AG09309 (cell line): ENCODE measurements at regions not wholly inside any gene's neighbourhood (a gene's known extent, or its start where the extent isn't known, plus 50 kb on each side); places are given as distances from the start of the nearest gene placed in this dataset.

ENCODE experiments used
- DNase-seq: peaks from one replicate; pipeline ENCODE4 v3.0.0-alpha.2; 2010; ENCODE audit warnings: low read depth
- H3K4me3 ChIP-seq: 2 replicates; pipeline ENCODE4 v1.5.1; 2011; ENCODE audit warnings: mild to moderate bottlenecking, low read depth, low read length, moderate library complexity; ENCODE audit not compliant: control insufficient read depth
- TF ChIP-seq, protein P1 (sequence below): IDR thresholded peaks from 2 replicates; pipeline ENCODE4 v1.5.1; 2011; ENCODE audit warnings: mild to moderate bottlenecking, low read depth, low read length, inconsistent platforms; ENCODE audit not compliant: insufficient read depth, control insufficient read depth; ENCODE audit errors: missing control alignments

DNA sequence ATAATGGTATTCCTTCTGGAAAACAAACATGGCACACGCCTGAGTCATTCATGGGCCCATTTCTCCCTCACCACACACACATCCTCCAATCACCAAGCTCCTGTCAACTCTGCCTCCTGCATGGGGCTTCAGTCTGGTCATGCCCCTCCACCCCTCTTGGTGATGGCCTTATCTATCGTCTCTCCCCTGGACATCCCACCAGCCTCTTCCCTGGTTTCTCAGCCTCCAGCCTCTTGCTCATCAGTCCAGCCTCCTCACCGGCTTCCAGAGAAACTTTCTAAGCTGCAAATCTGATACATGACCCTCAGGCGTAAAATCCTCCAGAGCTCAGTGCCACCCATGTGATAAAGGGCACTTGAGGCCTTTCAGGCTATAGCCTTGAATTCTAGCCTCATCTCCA, 243.9 kb downstream of the FOXD2 start:
- TF ChIP-seq, protein P1, sequence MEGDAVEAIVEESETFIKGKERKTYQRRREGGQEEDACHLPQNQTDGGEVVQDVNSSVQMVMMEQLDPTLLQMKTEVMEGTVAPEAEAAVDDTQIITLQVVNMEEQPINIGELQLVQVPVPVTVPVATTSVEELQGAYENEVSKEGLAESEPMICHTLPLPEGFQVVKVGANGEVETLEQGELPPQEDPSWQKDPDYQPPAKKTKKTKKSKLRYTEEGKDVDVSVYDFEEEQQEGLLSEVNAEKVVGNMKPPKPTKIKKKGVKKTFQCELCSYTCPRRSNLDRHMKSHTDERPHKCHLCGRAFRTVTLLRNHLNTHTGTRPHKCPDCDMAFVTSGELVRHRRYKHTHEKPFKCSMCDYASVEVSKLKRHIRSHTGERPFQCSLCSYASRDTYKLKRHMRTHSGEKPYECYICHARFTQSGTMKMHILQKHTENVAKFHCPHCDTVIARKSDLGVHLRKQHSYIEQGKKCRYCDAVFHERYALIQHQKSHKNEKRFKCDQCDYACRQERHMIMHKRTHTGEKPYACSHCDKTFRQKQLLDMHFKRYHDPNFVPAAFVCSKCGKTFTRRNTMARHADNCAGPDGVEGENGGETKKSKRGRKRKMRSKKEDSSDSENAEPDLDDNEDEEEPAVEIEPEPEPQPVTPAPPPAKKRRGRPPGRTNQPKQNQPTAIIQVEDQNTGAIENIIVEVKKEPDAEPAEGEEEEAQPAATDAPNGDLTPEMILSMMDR: no peak

DNA sequence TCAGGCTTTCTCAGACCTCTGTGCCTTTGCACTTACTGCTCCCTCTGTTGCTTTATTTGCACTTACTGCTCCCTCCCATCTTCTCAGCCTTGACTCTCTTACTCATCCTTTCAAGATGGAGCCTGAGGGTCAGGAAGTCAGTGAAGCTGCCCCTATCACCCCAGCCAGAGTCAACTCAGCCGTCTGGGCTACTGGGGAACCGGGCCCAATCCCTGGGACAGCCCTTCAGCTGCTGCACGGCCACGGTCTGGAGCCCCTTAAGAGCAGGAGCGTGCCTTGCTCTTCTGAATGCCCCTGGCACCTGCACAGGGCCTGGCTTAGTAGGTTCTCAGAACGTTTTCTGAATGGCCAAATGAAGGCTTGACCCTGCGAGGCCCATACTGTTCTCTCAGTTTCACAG, 244.4 kb downstream of the FOXD2 start:
- TF ChIP-seq, protein P1: no peak

More for the DNA sequence above, 243.9 kb downstream of the FOXD2 start:
- H3K4me3 ChIP-seq: no peak overlapping the region
- no peak for DNase-seq

DNA sequence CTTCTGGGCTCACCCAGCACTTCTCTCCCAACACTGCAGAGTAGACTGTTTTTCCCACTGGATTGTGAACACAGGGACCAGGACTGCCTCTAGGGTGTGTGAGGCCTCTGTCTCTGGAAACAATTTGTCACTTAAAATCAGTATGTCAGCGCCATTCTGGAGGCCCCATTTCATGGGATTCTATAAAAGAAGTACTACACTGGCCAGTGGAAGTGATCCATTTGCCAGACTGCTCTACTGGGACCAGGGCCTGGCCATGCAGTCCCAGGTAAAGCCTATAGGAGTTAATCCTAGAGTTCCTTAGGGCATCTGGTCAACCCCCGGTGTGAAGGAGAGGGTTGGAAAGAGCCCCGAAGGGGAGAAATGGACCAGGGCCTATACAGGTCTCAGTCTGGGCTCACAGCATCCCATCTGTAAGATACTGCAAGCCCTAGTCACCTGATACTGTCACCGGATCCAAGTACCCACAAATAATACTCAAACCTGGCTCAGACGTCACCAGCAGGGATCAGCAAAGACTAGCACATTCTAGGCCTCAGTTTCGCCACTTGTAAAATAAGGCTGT, 245.0 kb downstream of the FOXD2 start:
- no peak for DNase-seq
- TF ChIP-seq, protein P1: no peak
- H3K4me3 ChIP-seq: no peak overlapping the region

More for the DNA sequence above, 244.4 kb downstream of the FOXD2 start:
- DNase-seq: no peak
- H3K4me3 ChIP-seq: no peak overlapping the region

DNA sequence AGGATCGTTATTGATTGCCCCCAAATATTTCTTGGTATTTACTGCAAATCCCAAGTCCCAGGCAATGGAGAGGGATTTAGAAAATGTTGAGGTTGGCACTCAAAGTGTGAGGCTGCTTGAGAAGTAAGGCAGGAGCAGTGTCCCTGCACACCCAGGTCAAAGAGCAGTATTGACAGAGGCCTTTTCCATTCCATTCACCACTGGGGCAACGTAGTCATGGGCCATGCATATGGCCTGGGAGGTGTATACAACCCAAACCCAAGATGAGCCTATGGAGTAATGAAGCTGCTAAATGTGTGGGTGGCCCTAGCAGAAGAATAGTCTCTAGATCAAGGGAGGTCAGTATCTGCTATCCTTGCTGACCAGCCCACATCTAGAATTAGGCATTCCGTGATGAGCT, 245.6 kb downstream of the FOXD2 start:
- TF ChIP-seq, protein P1: no peak
- no peak for DNase-seq
- H3K4me3 ChIP-seq: no peak overlapping the region

DNA sequence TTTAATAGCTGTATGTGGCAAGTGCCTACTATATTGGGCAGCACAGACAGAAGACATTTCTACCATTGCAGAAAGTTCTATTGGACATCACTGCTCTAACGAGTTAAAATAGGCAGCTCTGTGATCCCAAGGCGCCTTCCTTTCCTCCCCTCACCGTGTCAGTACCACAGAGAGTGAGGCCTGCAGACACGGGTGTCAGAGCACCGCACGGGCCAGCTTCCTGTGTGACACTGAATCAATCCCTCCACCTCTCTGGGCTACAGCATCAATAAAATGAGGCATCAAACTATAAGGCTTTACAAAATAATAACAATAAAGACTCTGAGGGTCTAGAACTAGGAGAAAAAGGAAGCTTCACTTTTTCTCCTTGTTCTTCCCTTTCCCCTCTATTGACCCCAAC, 246.7 kb downstream of the FOXD2 start:
- no peak overlapping the region for H3K4me3 ChIP-seq
- TF ChIP-seq, protein P1: no peak
- DNase-seq: no peak

DNA sequence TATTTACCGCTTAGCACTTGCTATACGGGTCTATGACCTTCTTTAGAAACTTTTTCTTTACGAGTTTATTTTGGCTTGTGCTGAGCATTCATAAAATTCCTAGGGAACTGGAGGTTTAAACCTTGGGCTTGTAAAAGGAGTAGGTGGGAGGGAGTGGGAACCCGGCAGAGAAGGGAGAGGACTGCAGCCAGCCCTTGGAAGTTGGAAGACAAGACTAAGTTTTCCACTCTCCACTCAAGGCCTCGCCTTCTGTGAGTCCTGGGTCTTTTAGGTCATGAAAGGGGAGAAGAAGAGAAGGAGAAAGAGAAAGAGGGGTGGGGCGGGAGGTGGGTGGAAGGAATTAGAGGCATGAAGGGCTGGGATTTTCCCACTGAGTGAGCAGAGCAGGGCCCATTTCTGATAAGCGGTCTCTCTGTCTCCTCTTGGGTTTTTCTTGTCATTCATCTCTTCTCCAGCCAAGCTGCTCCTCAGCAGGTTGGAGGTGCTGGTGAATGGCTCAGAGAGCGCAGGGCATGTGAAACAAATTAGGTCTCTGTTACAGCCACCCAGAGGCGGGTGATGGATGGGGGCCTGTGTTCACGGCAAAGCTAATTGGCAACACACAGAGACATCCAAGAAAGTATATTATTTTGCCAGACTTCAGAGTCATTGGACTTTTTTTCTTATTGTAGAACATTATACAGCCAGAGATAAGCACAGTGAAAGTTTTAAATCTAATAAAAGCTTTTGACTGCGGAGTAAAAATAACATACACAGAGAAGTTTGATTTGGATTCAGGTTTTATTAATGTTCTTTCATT, 247.3 kb downstream of the FOXD2 start:
- no peak for DNase-seq
- H3K4me3 ChIP-seq: no peak overlapping the region
- TF ChIP-seq, protein P1: no peak
